Liver (tissue), 3 donors: ENCODE measurements at regions not wholly inside any gene's neighbourhood (a gene's known extent, or its start where the extent isn't known, plus 50 kb on each side); places are given as distances from the start of the nearest gene placed in this dataset.

ENCODE experiments used
- ATF3 ChIP-seq: IDR thresholded peaks from 2 replicates; pipeline ENCODE4 v1.6.1; 2016; ENCODE audit warnings: antibody characterized with exemption
- HNF4G ChIP-seq: IDR thresholded peaks from 2 replicates; pipeline ENCODE4 v1.6.1; 2016; ENCODE audit warnings: antibody characterized with exemption
- JUND ChIP-seq, 2 donors: IDR thresholded peaks; 2 replicates each; pipeline ENCODE4 v1.6.1; 2016; ENCODE audit warnings: antibody characterized with exemption in 2 of 2
- REST ChIP-seq: IDR thresholded peaks from 2 replicates; pipeline ENCODE4 v1.6.1; 2016; ENCODE audit warnings: antibody characterized with exemption, mild to moderate bottlenecking
- SP1 ChIP-seq: IDR thresholded peaks from 2 replicates; pipeline ENCODE4 v1.6.1; 2018; ENCODE audit warnings: antibody characterized with exemption, mild to moderate bottlenecking
- YY1 ChIP-seq: IDR thresholded peaks from 2 replicates; pipeline ENCODE4 v1.6.1; 2016; ENCODE audit warnings: antibody characterized with exemption, mild to moderate bottlenecking
- TF ChIP-seq, protein P1 (sequence below): fragments of 150-350 bp; IDR thresholded peaks from 2 replicates; pipeline ENCODE4 v1.5.1; 2017; ENCODE audit warnings: improper control_type of control experiment, low read depth, low read length; ENCODE audit not compliant: missing input control
- TF ChIP-seq, protein P2 (sequence below): IDR thresholded peaks from 2 replicates; pipeline ENCODE4 v1.6.1; 2016; ENCODE audit warnings: antibody characterized with exemption
- donor health status: healthy.
- donor health status: healthy.

- TF ChIP-seq, protein P1, sequence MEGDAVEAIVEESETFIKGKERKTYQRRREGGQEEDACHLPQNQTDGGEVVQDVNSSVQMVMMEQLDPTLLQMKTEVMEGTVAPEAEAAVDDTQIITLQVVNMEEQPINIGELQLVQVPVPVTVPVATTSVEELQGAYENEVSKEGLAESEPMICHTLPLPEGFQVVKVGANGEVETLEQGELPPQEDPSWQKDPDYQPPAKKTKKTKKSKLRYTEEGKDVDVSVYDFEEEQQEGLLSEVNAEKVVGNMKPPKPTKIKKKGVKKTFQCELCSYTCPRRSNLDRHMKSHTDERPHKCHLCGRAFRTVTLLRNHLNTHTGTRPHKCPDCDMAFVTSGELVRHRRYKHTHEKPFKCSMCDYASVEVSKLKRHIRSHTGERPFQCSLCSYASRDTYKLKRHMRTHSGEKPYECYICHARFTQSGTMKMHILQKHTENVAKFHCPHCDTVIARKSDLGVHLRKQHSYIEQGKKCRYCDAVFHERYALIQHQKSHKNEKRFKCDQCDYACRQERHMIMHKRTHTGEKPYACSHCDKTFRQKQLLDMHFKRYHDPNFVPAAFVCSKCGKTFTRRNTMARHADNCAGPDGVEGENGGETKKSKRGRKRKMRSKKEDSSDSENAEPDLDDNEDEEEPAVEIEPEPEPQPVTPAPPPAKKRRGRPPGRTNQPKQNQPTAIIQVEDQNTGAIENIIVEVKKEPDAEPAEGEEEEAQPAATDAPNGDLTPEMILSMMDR: no peak
- TF ChIP-seq, protein P2, sequence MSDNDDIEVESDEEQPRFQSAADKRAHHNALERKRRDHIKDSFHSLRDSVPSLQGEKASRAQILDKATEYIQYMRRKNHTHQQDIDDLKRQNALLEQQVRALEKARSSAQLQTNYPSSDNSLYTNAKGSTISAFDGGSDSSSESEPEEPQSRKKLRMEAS: no peak
- no peak for TF ChIP-seq REST
- TF ChIP-seq ATF3: no peak
- TF ChIP-seq HNF4G: no peak
- TF ChIP-seq SP1: no peak
- no peak for TF ChIP-seq JUND (IDR thresholded peaks at IDR 0.05)
- no peak for TF ChIP-seq YY1
These were observed 88.6 kb downstream of the ZIC3 start for GRCh38 chrX:137654481-137654880.
